HT1080 (cell line): ENCODE measurements at regions not wholly inside any gene's neighbourhood (a gene's known extent, or its start where the extent isn't known, plus 50 kb on each side); places are given as distances from the start of the nearest gene placed in this dataset.

ENCODE experiments used
- DNase-seq: peaks from one replicate; pipeline ENCODE4 v3.0.0-alpha.2; 2015; ENCODE audit warnings: low read depth

- DNase-seq: no peak
Measured at GRCh38 chr13:110826861-110827672, 87.8 kb downstream of the ANKRD10 start.
